HG02870 (cell line): ENCODE measurements at regions not wholly inside any gene's neighbourhood (a gene's known extent, or its start where the extent isn't known, plus 50 kb on each side); places are given as distances from the start of the nearest gene placed in this dataset.

Experiments used
- ATAC-seq: cut with Tn5 transposase; IDR thresholded peaks from one replicate; pipeline ENCODE4 v1.9.1; 2021; ENCODE audit warnings: mild to moderate bottlenecking, moderate library complexity; ENCODE audit not compliant: unreplicated experiment

- no peak for ATAC-seq
These were observed 183.4 kb downstream of the RFC3 start for GRCh38 chr13:34001389-34001788.

GRCh38 chr13:34002141-34002540 lies 184.2 kb downstream of the RFC3 start:
- no peak for ATAC-seq

- no peak for ATAC-seq
These were observed 185.0 kb downstream of the RFC3 start for GRCh38 chr13:34002924-34003323.

- ATAC-seq = no peak
These were observed 185.7 kb downstream of the RFC3 start for GRCh38 chr13:34003656-34004055.

- ATAC-seq = no peak
These were observed 186.7 kb downstream of the RFC3 start for GRCh38 chr13:34004676-34005075.

GRCh38 chr13:34006011-34006410 lies 188.1 kb downstream of the RFC3 start:
- ATAC-seq = no peak

- no peak for ATAC-seq
These were observed 193.7 kb downstream of the RFC3 start for GRCh38 chr13:34011552-34012085.

GRCh38 chr13:34012382-34012781 lies 194.4 kb downstream of the RFC3 start:
- no peak for ATAC-seq

- no peak for ATAC-seq
These were observed 195.1 kb downstream of the RFC3 start for GRCh38 chr13:34013061-34013460.

GRCh38 chr13:34017231-34017630 lies 199.3 kb downstream of the RFC3 start:
- ATAC-seq = no peak

- no peak for ATAC-seq
These were observed 201.9 kb downstream of the RFC3 start for GRCh38 chr13:34019870-34020269.

- no peak for ATAC-seq
These were observed 202.4 kb downstream of the RFC3 start for GRCh38 chr13:34020388-34020787.

GRCh38 chr13:34021619-34022018 lies 203.7 kb downstream of the RFC3 start:
- ATAC-seq = no peak

GRCh38 chr13:34025746-34026145 lies 207.8 kb downstream of the RFC3 start:
- ATAC-seq = no peak

GRCh38 chr13:34026308-34026707 lies 208.4 kb downstream of the RFC3 start:
- ATAC-seq = no peak

GRCh38 chr13:34028496-34029442 lies 210.8 kb downstream of the RFC3 start:
- ATAC-seq = no peak

- no peak for ATAC-seq
These were observed 212.8 kb downstream of the RFC3 start for GRCh38 chr13:34030782-34031181.

GRCh38 chr13:34031610-34032009 lies 213.7 kb downstream of the RFC3 start:
- ATAC-seq = no peak

- ATAC-seq = no peak
These were observed 216.5 kb downstream of the RFC3 start for GRCh38 chr13:34034411-34034810.

- ATAC-seq = no peak
These were observed 217.2 kb downstream of the RFC3 start for GRCh38 chr13:34035178-34035577.

GRCh38 chr13:34035676-34036325 lies 217.9 kb downstream of the RFC3 start:
- ATAC-seq = no peak
